ENCODE measurements at regions not wholly inside any gene's neighbourhood (a gene's known extent, or its start where the extent isn't known, plus 50 kb on each side); places are given as distances from the start of the nearest gene placed in this dataset.

GRCh38 chr12:75831402-75831801 is 200.2 kb downstream of the PHLDA1 start:
- TF ChIP-seq EZH2phosphoT487 (IDR thresholded peaks at IDR 0.05; ENCODE audit: insufficient read depth, low read depth) (no peak), EZH2 (IDR thresholded peaks at IDR 0.05; ENCODE audit: insufficient read depth, poor library complexity, severe bottlenecking) (no peak)
- 91 to 92% methylated on average over 2 of the region's 2 CpGs for WGBS, 2 experiments (ENCODE audit: low coverage in 1 of 2, low lambda C conversion rate in 2 of 2, missing lambda C conversion rate in 2 of 2)
- Histone ChIP-seq H3K9me2 (ENCODE audit: insufficient read depth) (no peaks in the 10 kb centered on the region), H3K79me2 (ENCODE audit: insufficient read depth) (no peaks in the 10 kb centered on the region), H3K9me3 (ENCODE audit: low read depth) (no peaks in the 10 kb centered on the region), H3K27ac (no peak overlapping the region), H3K4me2 (ENCODE audit: unreplicated experiment) (no peak overlapping the region), H3K4me1 (ENCODE audit: insufficient read depth) (peaks cover 2% of the 10 kb centered on the region), H4K20me1 (ENCODE audit: insufficient read depth) (no peaks in the 10 kb centered on the region), H3K27me3 (replicated peaks; ENCODE audit: insufficient read depth) (no peaks in the 10 kb centered on the region), H3K9ac (no peak overlapping the region), H3K4me3 (no peak overlapping the region), H2AFZ (no peak overlapping the region), H3K36me3 (ENCODE audit: low read depth) (no peaks in the 10 kb centered on the region), H3F3A (ENCODE audit: insufficient read depth) (no peaks in the 10 kb centered on the region)
- in situ Hi-C loops (cut with MboI) = no loop called here
- no peak for DNase-seq

GRCh38 chr12:75827061-75827460 is 204.5 kb downstream of the PHLDA1 start:
- H3K4me1 ChIP-seq (ENCODE audit: insufficient read depth) = peaks cover 32% of the 10 kb centered on the region

GRCh38 chr12:75825686-75826085 is 205.9 kb downstream of the PHLDA1 start:
- no peaks in the 10 kb centered on the region for H3K79me2 ChIP-seq (ENCODE audit: insufficient read depth)
- H3K9me2 ChIP-seq (ENCODE audit: insufficient read depth) = no peaks in the 10 kb centered on the region
- H3K27ac ChIP-seq = peak overlapping the region; percentile 71
- H4K20me1 ChIP-seq (ENCODE audit: insufficient read depth) = no peaks in the 10 kb centered on the region
- H2AFZ ChIP-seq = 0 out of 2 replicates have a peak overlapping the region, but pooled peaks have one; percentile 22
- H3K4me1 ChIP-seq (ENCODE audit: insufficient read depth) = peaks cover 41% of the 10 kb centered on the region
- TF ChIP-seq EZH2phosphoT487 (IDR thresholded peaks at IDR 0.05; ENCODE audit: insufficient read depth, low read depth) (peak; percentile 95), EZH2 (IDR thresholded peaks at IDR 0.05; ENCODE audit: insufficient read depth, poor library complexity, severe bottlenecking) (no peak)
- DNase-seq = peak; percentile 84
- H3K36me3 ChIP-seq (ENCODE audit: low read depth) = no peaks in the 10 kb centered on the region
- peak overlapping the region; percentile 70 for H3K4me2 ChIP-seq (ENCODE audit: unreplicated experiment)
- in situ Hi-C loops (cut with MboI) = no loop called here
- H3K27me3 ChIP-seq (replicated peaks; ENCODE audit: insufficient read depth) = no peaks in the 10 kb centered on the region
- H3F3A ChIP-seq (ENCODE audit: insufficient read depth) = peaks cover 22% of the 10 kb centered on the region
- H3K4me3 ChIP-seq = peak overlapping the region; percentile 24; the same call in 1 of the 2 replicates
- H3K9ac ChIP-seq = peak overlapping the region; percentile 46; the same call in 1 of the 2 replicates
- 0 to 4% methylated on average over 4 of the region's 4 CpGs for WGBS, 2 experiments (ENCODE audit: low coverage in 1 of 2, low lambda C conversion rate in 2 of 2, missing lambda C conversion rate in 2 of 2)
- H3K9me3 ChIP-seq (ENCODE audit: low read depth) = no peaks in the 10 kb centered on the region

More at GRCh38 chr12:75827061-75827460, 204.5 kb downstream of the PHLDA1 start:
- Histone ChIP-seq H3K9me3 (ENCODE audit: low read depth) (no peaks in the 10 kb centered on the region), H3F3A (ENCODE audit: insufficient read depth) (peaks cover 22% of the 10 kb centered on the region), H3K4me2 (ENCODE audit: unreplicated experiment) (no peak overlapping the region), H3K79me2 (ENCODE audit: insufficient read depth) (no peaks in the 10 kb centered on the region), H4K20me1 (ENCODE audit: insufficient read depth) (no peaks in the 10 kb centered on the region), H2AFZ (no peak overlapping the region), H3K9ac (no peak overlapping the region), H3K27me3 (replicated peaks; ENCODE audit: insufficient read depth) (no peaks in the 10 kb centered on the region), H3K4me3 (no peak overlapping the region), H3K27ac (no peak overlapping the region), H3K36me3 (ENCODE audit: low read depth) (no peaks in the 10 kb centered on the region), H3K9me2 (ENCODE audit: insufficient read depth) (no peaks in the 10 kb centered on the region)
- WGBS, 2 experiments (ENCODE audit: low coverage in 1 of 2, low lambda C conversion rate in 2 of 2, missing lambda C conversion rate in 2 of 2) = 91 to 96% methylated on average over 3 of the region's 3 CpGs
- DNase-seq = no peak
- in situ Hi-C loops (cut with MboI) = no loop called here
- TF ChIP-seq EZH2 (IDR thresholded peaks at IDR 0.05; ENCODE audit: insufficient read depth, poor library complexity, severe bottlenecking) = no peak
- no peak for TF ChIP-seq EZH2phosphoT487 (IDR thresholded peaks at IDR 0.05; ENCODE audit: insufficient read depth, low read depth)

GRCh38 chr12:75823475-75823874 is 208.1 kb downstream of the PHLDA1 start:
- no peak overlapping the region for H3K27ac ChIP-seq
- no peaks in the 10 kb centered on the region for H3K9me2 ChIP-seq (ENCODE audit: insufficient read depth)
- peaks cover 31% of the 10 kb centered on the region for H3F3A ChIP-seq (ENCODE audit: insufficient read depth)
- H3K79me2 ChIP-seq (ENCODE audit: insufficient read depth) = no peaks in the 10 kb centered on the region
- H4K20me1 ChIP-seq (ENCODE audit: insufficient read depth) = no peaks in the 10 kb centered on the region
- TF ChIP-seq EZH2 (IDR thresholded peaks at IDR 0.05; ENCODE audit: insufficient read depth, poor library complexity, severe bottlenecking) = no peak
- TF ChIP-seq EZH2phosphoT487 (IDR thresholded peaks at IDR 0.05; ENCODE audit: insufficient read depth, low read depth) = no peak
- no peaks in the 10 kb centered on the region for H3K9me3 ChIP-seq (ENCODE audit: low read depth)
- 100% methylated on average over 1 of the region's 1 CpG for WGBS, 2 experiments (ENCODE audit: low coverage in 1 of 2, low lambda C conversion rate in 2 of 2, missing lambda C conversion rate in 2 of 2)
- H3K36me3 ChIP-seq (ENCODE audit: low read depth) = no peaks in the 10 kb centered on the region
- no peak overlapping the region for H3K4me2 ChIP-seq (ENCODE audit: unreplicated experiment)
- H3K4me1 ChIP-seq (ENCODE audit: insufficient read depth) = peaks cover 62% of the 10 kb centered on the region
- no peaks in the 10 kb centered on the region for H3K27me3 ChIP-seq (replicated peaks; ENCODE audit: insufficient read depth)
- H2AFZ ChIP-seq = no peak overlapping the region
- in situ Hi-C loops (cut with MboI) = no loop called here
- DNase-seq = no peak
- no peak overlapping the region for H3K4me3 ChIP-seq
- no peak overlapping the region for H3K9ac ChIP-seq

GRCh38 chr12:75822416-75822815 is 209.2 kb downstream of the PHLDA1 start:
- Histone ChIP-seq H3K79me2 (ENCODE audit: insufficient read depth) (no peaks in the 10 kb centered on the region), H3K27me3 (replicated peaks; ENCODE audit: insufficient read depth) (no peaks in the 10 kb centered on the region), H2AFZ (no peak overlapping the region), H3K4me1 (ENCODE audit: insufficient read depth) (peaks cover 72% of the 10 kb centered on the region), H3K9me2 (ENCODE audit: insufficient read depth) (no peaks in the 10 kb centered on the region), H3K27ac (no peak overlapping the region), H3K4me3 (no peak overlapping the region), H3K9me3 (ENCODE audit: low read depth) (no peaks in the 10 kb centered on the region), H3F3A (ENCODE audit: insufficient read depth) (peaks cover 31% of the 10 kb centered on the region), H3K36me3 (ENCODE audit: low read depth) (no peaks in the 10 kb centered on the region), H4K20me1 (ENCODE audit: insufficient read depth) (no peaks in the 10 kb centered on the region), H3K4me2 (ENCODE audit: unreplicated experiment) (no peak overlapping the region), H3K9ac (no peak overlapping the region)
- WGBS, 2 experiments (ENCODE audit: low coverage in 1 of 2, low lambda C conversion rate in 2 of 2, missing lambda C conversion rate in 2 of 2) = 76 to 82% methylated on average over 3 of the region's 3 CpGs
- DNase-seq = no peak
- no peak for TF ChIP-seq EZH2phosphoT487 (IDR thresholded peaks at IDR 0.05; ENCODE audit: insufficient read depth, low read depth)
- TF ChIP-seq EZH2 (IDR thresholded peaks at IDR 0.05; ENCODE audit: insufficient read depth, poor library complexity, severe bottlenecking) = no peak
- in situ Hi-C loops (cut with MboI) = no loop called here
